H1 (cell line): ENCODE measurements at regions not wholly inside any gene's neighbourhood (a gene's known extent, or its start where the extent isn't known, plus 50 kb on each side); places are given as distances from the start of the nearest gene placed in this dataset.

ENCODE experiments used
- CTCF ChIA-PET: fragments of 300-600 bp; sonication (Branson Sonifier 250); formaldehyde crosslinking; loops from one replicate; lab custom pipeline; 2021; ENCODE audit not compliant: partially characterized antibody; lab: Charles Lee
- POLR2A ChIA-PET: fragments of 300-600 bp; sonication (Branson Sonifier 250); formaldehyde crosslinking; loops from one replicate; lab custom pipeline; 2021; ENCODE audit warnings: inconsistent platforms; ENCODE audit not compliant: partially characterized antibody; lab: Charles Lee
- DNase-seq, 2 experiments: peaks; one replicate each; pipeline versions ENCODE4 v3.0.0 to v3.0.0-alpha.2; 2010 to 2022; ENCODE audit warnings: low spot score in 2 of 2, low read depth in 1 of 2, mixed read lengths in 1 of 2
- FAIRE-seq: peaks from 2 replicates; lab custom pipeline; 2011; peaks lifted over from hg19 to GRCh38; lab: Jason Lieb, UNC
- H2AFZ ChIP-seq: 2 replicates; pipeline ENCODE4 v1.8.1; 2012; ENCODE audit warnings: low read length, inconsistent platforms
- H2AK5ac ChIP-seq: 2 replicates; pipeline ENCODE4 v1.6.1; 2013; ENCODE audit warnings: low read depth, low read length
- H2BK120ac ChIP-seq: replicated peaks from 2 replicates; pipeline ENCODE3; 2013; ENCODE audit warnings: low read depth, low read length, inconsistent platforms
- H2BK12ac ChIP-seq: 2 replicates; pipeline ENCODE4 v1.6.1; 2013; ENCODE audit warnings: low read depth, low read length
- H2BK15ac ChIP-seq: 2 replicates; pipeline ENCODE4 v1.6.1; 2013; ENCODE audit warnings: low read length
- H2BK20ac ChIP-seq: 2 replicates; pipeline ENCODE4 v1.6.1; 2013; ENCODE audit warnings: low read length
- H2BK5ac ChIP-seq: 2 replicates; pipeline ENCODE4 v1.6.1; 2013; ENCODE audit warnings: low read depth, low read length
- H3K14ac ChIP-seq: 2 replicates; pipeline ENCODE4 v1.6.1; 2013; ENCODE audit warnings: inconsistent platforms; ENCODE audit not compliant: insufficient read length
- H3K18ac ChIP-seq: 2 replicates; pipeline ENCODE4 v1.6.1; 2013; ENCODE audit warnings: low read length; ENCODE audit errors: extremely low read depth
- H3K23ac ChIP-seq: 2 replicates; pipeline ENCODE4 v1.6.1; 2013; ENCODE audit warnings: inconsistent platforms; ENCODE audit not compliant: insufficient read length
- H3K23me2 ChIP-seq: 2 replicates; pipeline ENCODE4 v1.6.1; 2013; ENCODE audit warnings: low read depth, low read length
- H3K27ac ChIP-seq: 2 replicates; pipeline ENCODE4 v1.6.1; 2011; ENCODE audit warnings: low read depth, low read length, inconsistent platforms
- H3K27me3 ChIP-seq, 4 experiments: replicated peaks in 1 of 4; 1 replicate in 1 of 4; 2 replicates in 3 of 4; pipeline versions ENCODE4 v1.6.1 to v1.8.1; 2011 to 2013; ENCODE audit warnings: low read length in 3 of 4, mild to moderate bottlenecking in 3 of 4, inconsistent platforms in 2 of 4, mixed read lengths in 2 of 4, moderate library complexity in 1 of 4; ENCODE audit not compliant: control insufficient read depth in 3 of 4, insufficient read depth in 3 of 4; ENCODE audit errors: extremely low read depth in 1 of 4
- H3K36me3 ChIP-seq, 4 experiments: 2 replicates each; pipeline versions ENCODE4 v1.6.1 to v1.8.1; 2011 to 2013; ENCODE audit warnings: mild to moderate bottlenecking in 4 of 4, low read length in 3 of 4, moderate library complexity in 2 of 4, control low read depth in 1 of 4, inconsistent platforms in 1 of 4; ENCODE audit not compliant: insufficient read depth in 4 of 4, control insufficient read depth in 2 of 4
- H3K4ac ChIP-seq: replicated peaks from 2 replicates; pipeline ENCODE3; 2013; ENCODE audit warnings: low read length, low read depth, mixed read lengths, inconsistent platforms; ENCODE audit not compliant: insufficient read length
- H3K4me1 ChIP-seq, 4 experiments: replicated peaks in 1 of 4; 1 replicate in 1 of 4; 2 replicates in 3 of 4; pipeline versions ENCODE4 v1.6.1 to v1.8.1; 2011 to 2013; ENCODE audit warnings: low read length in 3 of 4, inconsistent platforms in 2 of 4, mixed read lengths in 1 of 4; ENCODE audit not compliant: insufficient read depth in 4 of 4, control insufficient read depth in 3 of 4
- H3K4me2 ChIP-seq, 2 experiments: 2 replicates each; pipeline versions ENCODE4 v1.6.1 to v1.8.1; 2011 to 2013; ENCODE audit warnings: low read depth in 2 of 2, low read length in 2 of 2, control low read depth in 1 of 2, inconsistent platforms in 1 of 2, mild to moderate bottlenecking in 1 of 2; ENCODE audit not compliant: insufficient read depth in 1 of 2
- H3K4me3 ChIP-seq, 4 experiments: fragments of 200-600, 300-600 bp in 1 of 4; sonication (generic), shearing (Covaris generic), sonication (Bioruptor Twin) in 1 of 4; 2 replicates each; pipeline versions ENCODE4 v1.5.1 to v1.8.1; 2011 to 2016; ENCODE audit warnings: low read length in 4 of 4, low read depth in 3 of 4, control low read depth in 2 of 4, inconsistent platforms in 2 of 4, mild to moderate bottlenecking in 2 of 4, mixed read lengths in 1 of 4, moderate library complexity in 1 of 4; ENCODE audit not compliant: insufficient read depth in 2 of 4; ENCODE audit errors: extremely low read depth in 1 of 4
- H3K56ac ChIP-seq: replicated peaks from 2 replicates; pipeline ENCODE3; 2013; ENCODE audit warnings: low read depth, mild to moderate bottlenecking, mixed read lengths, low read length, inconsistent platforms; ENCODE audit not compliant: insufficient read length
- H3K79me1 ChIP-seq: 2 replicates; pipeline ENCODE4 v1.6.1; 2013; ENCODE audit warnings: low read depth, low read length, control low read depth
- H3K79me2 ChIP-seq, 2 experiments: 2 replicates each; pipeline versions ENCODE4 v1.6.1 to v1.8.1; 2012 to 2013; ENCODE audit warnings: low read length in 2 of 2, mild to moderate bottlenecking in 2 of 2, inconsistent platforms in 1 of 2; ENCODE audit not compliant: insufficient read depth in 2 of 2, control insufficient read depth in 1 of 2
- H3K9ac ChIP-seq, 4 experiments: replicated peaks in 1 of 4; 1 replicate in 1 of 4; 2 replicates in 3 of 4; pipeline versions ENCODE4 v1.6.1 to v1.8.1; 2011 to 2013; ENCODE audit warnings: low read depth in 3 of 4, low read length in 3 of 4, control low read depth in 2 of 4, mild to moderate bottlenecking in 2 of 4, moderate library complexity in 2 of 4, inconsistent platforms in 1 of 4; ENCODE audit errors: extremely low read depth in 1 of 4
- H3K9me3 ChIP-seq, 2 experiments: 2 replicates each; pipeline versions ENCODE4 v1.6.1 to v1.8.1; 2012 to 2013; ENCODE audit warnings: mild to moderate bottlenecking in 2 of 2, moderate library complexity in 2 of 2, control low read depth in 1 of 2, inconsistent platforms in 1 of 2, low read depth in 1 of 2, low read length in 1 of 2, mixed read lengths in 1 of 2; ENCODE audit not compliant: insufficient read depth in 2 of 2
- H4K20me1 ChIP-seq, 2 experiments: replicated peaks in 1 of 2; 2 replicates each; pipeline versions ENCODE3 to v1.8.1; 2011 to 2013; ENCODE audit warnings: inconsistent platforms in 2 of 2, low read length in 2 of 2, mild to moderate bottlenecking in 1 of 2; ENCODE audit not compliant: insufficient read depth in 2 of 2, control insufficient read depth in 1 of 2
- H4K5ac ChIP-seq: 2 replicates; pipeline ENCODE4 v1.6.1; 2013; ENCODE audit warnings: low read length, low read depth, mixed read lengths, inconsistent platforms; ENCODE audit not compliant: insufficient read length
- H4K8ac ChIP-seq: 2 replicates; pipeline ENCODE4 v1.8.0; 2013; ENCODE audit warnings: mild to moderate bottlenecking, moderate library complexity, low read length, inconsistent platforms; ENCODE audit not compliant: insufficient read depth; ENCODE audit errors: extremely low read depth
- H4K91ac ChIP-seq: replicated peaks from 2 replicates; pipeline ENCODE3; 2013; ENCODE audit warnings: low read length, mixed read lengths, inconsistent platforms; ENCODE audit not compliant: insufficient read length
- EP300 ChIP-seq, 2 experiments: IDR thresholded peaks; 1 replicate in 1 of 2; 2 replicates in 1 of 2; pipeline ENCODE4 v1.6.1; 2011 to 2012; ENCODE audit warnings: low read depth in 2 of 2, low read length in 2 of 2, mild to moderate bottlenecking in 2 of 2, borderline replicate concordance in 1 of 2, inconsistent platforms in 1 of 2, moderate library complexity in 1 of 2
- EZH2 ChIP-seq: fragments of 200-600 bp; sonication (generic); IDR thresholded peaks from 2 replicates; pipeline ENCODE4 v1.7.1; 2012; ENCODE audit warnings: low read depth, mild to moderate bottlenecking, moderate library complexity, low read length, inconsistent platforms; ENCODE audit not compliant: severe bottlenecking
- MAFK ChIP-seq: IDR thresholded peaks from 2 replicates; pipeline ENCODE4 v1.6.1; 2012; ENCODE audit warnings: low read depth, mild to moderate bottlenecking, improper control_type of control experiment, low read length
- RFX5 ChIP-seq: IDR thresholded peaks from 2 replicates; pipeline ENCODE4 v1.6.1; 2011; ENCODE audit warnings: low read depth, low read length, improper control_type of control experiment, borderline replicate concordance
- RNF2 ChIP-seq: fragments of 200-900, 300-1000 bp; sonication (generic); IDR thresholded peaks from 2 replicates; pipeline ENCODE4 v1.7.1; 2016; ENCODE audit warnings: borderline replicate concordance, low read depth, mild to moderate bottlenecking, antibody characterized with exemption, low read length; ENCODE audit not compliant: poor library complexity, severe bottlenecking; ENCODE audit errors: missing control alignments
- TCF12 ChIP-seq: IDR thresholded peaks from 2 replicates; pipeline ENCODE4 v1.6.1; 2011; ENCODE audit warnings: low read depth, mild to moderate bottlenecking, low read length
- ZNF274 ChIP-seq: IDR thresholded peaks from 2 replicates; pipeline ENCODE4 v1.7.0; 2012; ENCODE audit warnings: low read length, borderline replicate concordance; ENCODE audit errors: extremely low read depth
- WGBS, 2 experiments: shearing (Covaris generic) in 1 of 2; methylation state at CpG; one replicate each; pipeline versions ENCODE4 v1.1.6 to v1.1.7; 2013 to 2015; ENCODE audit warnings: low lambda C conversion rate in 2 of 2, mixed read lengths in 2 of 2, inconsistent platforms in 1 of 2, low coverage in 1 of 2, missing lambda C conversion rate in 1 of 2; ENCODE audit not compliant: insufficient replicate concordance in 2 of 2, insufficient coverage in 1 of 2, insufficient read length in 1 of 2; ENCODE audit errors: extremely low coverage in 1 of 2, missing lambda C conversion rate in 1 of 2; 5-methylcytosine and 5-hydroxymethylcytosine counted together

DNA sequence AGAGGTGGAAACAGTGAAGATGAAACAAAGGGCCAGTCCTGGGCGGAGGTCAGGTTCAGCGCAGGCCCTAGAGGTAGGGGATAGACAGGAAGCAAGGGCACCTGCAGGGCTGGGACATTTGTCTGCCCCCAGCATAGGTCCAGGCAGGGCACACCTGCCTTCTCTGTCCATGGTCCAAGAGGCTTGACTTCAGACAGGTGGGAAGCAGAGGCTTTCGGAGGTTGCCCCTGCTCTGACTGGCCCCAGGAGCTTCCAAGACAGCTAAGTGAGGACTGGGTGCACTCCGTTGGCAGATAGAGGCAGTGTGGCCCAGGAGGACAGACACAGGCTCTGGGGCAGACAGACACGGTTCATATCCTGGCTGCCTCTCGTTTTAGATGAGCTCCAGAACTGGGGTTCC lies 71.6 kb upstream of the GRB10 start:
- H3K79me2 ChIP-seq, result no peaks in the 10 kb centered on the region
- no peak overlapping the region for H4K5ac ChIP-seq
- no peaks in the 10 kb centered on the region for H3K36me3 ChIP-seq
- no peak overlapping the region for H2AFZ ChIP-seq
- TF ChIP-seq EZH2 (no peak), MAFK (no peak), EP300 (IDR thresholded peaks at IDR 0.05; ENCODE audit: borderline replicate concordance in 1 of 2, low read depth in 2 of 2, low read length in 2 of 2) (no peak), RNF2 (no peak), ZNF274 (no peak), RFX5 (no peak), TCF12 (no peak)
- no peak overlapping the region for H2AK5ac ChIP-seq
- no peak overlapping the region for H3K4me2 ChIP-seq
- no peak overlapping the region for H3K4ac ChIP-seq
- H3K18ac ChIP-seq, result no peak overlapping the region
- CTCF ChIA-PET, result interaction anchor here (0.9 to 1.4 kb wide), 2 partner anchors 44 to 88 kb away, joined by 3 read pairs; no protein-coding TSS in a partner anchor
- no peak overlapping the region for H2BK120ac ChIP-seq
- H3K9ac ChIP-seq, result no peak overlapping the region
- FAIRE-seq (no peak), DNase-seq (no peak)
- H2BK20ac ChIP-seq, result no peak overlapping the region
- H3K23me2 ChIP-seq, result peaks cover 6% of the 10 kb centered on the region
- H4K20me1 ChIP-seq, result peaks cover 0 to 3% of the 10 kb centered on the region in 2 experiments
- no peak overlapping the region for H3K14ac ChIP-seq
- H3K4me3 ChIP-seq, result no peak overlapping the region
- H3K23ac ChIP-seq, result no peak overlapping the region
- no peaks in the 10 kb centered on the region for H3K9me3 ChIP-seq
- H3K27ac ChIP-seq, result no peak overlapping the region
- H4K91ac ChIP-seq, result no peak overlapping the region
- WGBS, 2 experiments, result 87% methylated on average over 6 of the region's 6 CpGs; no CpG with 5 or more reads in 1 of the 2 experiments
- H3K27me3 ChIP-seq, result peaks cover 0 to 2% (median 0%) of the 10 kb centered on the region in 4 experiments; a peak in 2 of 7 replicates
- no peaks in the 10 kb centered on the region for H3K79me1 ChIP-seq
- POLR2A ChIA-PET, result no interaction called here
- H4K8ac ChIP-seq, result no peak overlapping the region
- H3K4me1 ChIP-seq, result no peaks in the 10 kb centered on the region
- H2BK15ac ChIP-seq, result no peak overlapping the region
- H3K56ac ChIP-seq, result no peak overlapping the region
- no peak overlapping the region for H2BK12ac ChIP-seq
- no peak overlapping the region for H2BK5ac ChIP-seq
